ENCODE measurements at regions not wholly inside any gene's neighbourhood (a gene's known extent, or its start where the extent isn't known, plus 50 kb on each side); places are given as distances from the start of the nearest gene placed in this dataset.

DNA sequence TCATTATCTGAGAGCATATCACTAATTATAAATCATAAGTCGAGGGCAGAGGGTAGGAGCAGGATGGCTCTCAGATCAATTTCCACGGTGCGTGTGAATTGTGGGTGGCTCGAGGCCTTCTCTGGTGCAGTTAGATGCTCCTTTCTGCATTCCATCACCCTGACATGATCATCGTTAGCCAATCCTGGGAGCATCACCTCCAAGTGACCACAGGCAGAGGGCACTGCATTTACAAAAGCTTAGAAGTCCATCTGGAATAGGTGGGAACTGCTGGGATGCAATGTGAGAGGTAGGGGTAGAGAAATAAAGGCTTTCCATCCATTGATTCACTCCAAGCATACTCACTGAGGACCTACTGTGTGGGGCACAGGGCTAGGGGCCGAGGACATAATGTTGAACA, 538.2 kb upstream of the TBX3 start:
- intact Hi-C loops (cut with micrococcal nuclease) (no loop called here), in situ Hi-C loops (cut with MboI) (no loop called here)
- Histone ChIP-seq H3K9me3 (replicated peaks; ENCODE audit: control insufficient read depth, insufficient read depth, low read depth, low read length) (no peaks in the 10 kb centered on the region), H2AFZ (ENCODE audit: low read depth, low read length) (no peak overlapping the region), H3K79me2 (ENCODE audit: control insufficient read depth, insufficient read depth, low read length) (no peaks in the 10 kb centered on the region), H3K9me1 (ENCODE audit: control insufficient read depth, insufficient read depth, low read length) (no peaks in the 10 kb centered on the region), H3K4me1 (replicated peaks in 1 of 2; ENCODE audit: control insufficient read depth in 2 of 2, insufficient read depth in 2 of 2, low read length in 2 of 2) (no peaks in the 10 kb centered on the region), H3K27me3 (ENCODE audit: control insufficient read depth in 2 of 2, insufficient read depth in 2 of 2, low read length in 2 of 2) (no peaks in the 10 kb centered on the region), H4K20me1 (replicated peaks; ENCODE audit: control insufficient read depth, insufficient read depth, low read length) (no peaks in the 10 kb centered on the region; the same call in 1 of the 2 replicates), H3K9ac (ENCODE audit: insufficient read depth in 1 of 2, low read depth in 2 of 2, low read length in 2 of 2) (no peak overlapping the region), H3K4me3 (no peak overlapping the region), H3K27ac (ENCODE audit: extremely low read depth, low read depth, low read length) (no peak overlapping the region), H3K36me3 (ENCODE audit: control insufficient read depth, insufficient read depth, low read length) (no peaks in the 10 kb centered on the region), H3K4me2 (ENCODE audit: insufficient read depth, low read length) (no peak overlapping the region)
- BruUV-seq (replicated peaks), result no TSS peak
- CTCF ChIA-PET (ENCODE audit: low intra/inter-chr PET ratio), result no interaction called here
- no peak for FAIRE-seq
- WGBS (ENCODE audit: insufficient coverage, low coverage, missing lambda C conversion rate), result 0% methylated on average over 6 of the region's 6 CpGs
- ATAC-seq, result no peak
- TF ChIP-seq NCOA1 (IDR thresholded peaks at IDR 0.05; ENCODE audit: low read depth) (no peak), ZZZ3 (IDR thresholded peaks at IDR 0.05) (no peak), SP1 (CRISPR knock-in tag; IDR thresholded peaks at IDR 0.05) (no peak), AFF4 (CRISPR knock-in tag; IDR thresholded peaks at IDR 0.05) (no peak)
- no peak for DNase-seq (ENCODE audit: extremely low read depth in 1 of 4, low spot score in 3 of 4)
- POLR2A ChIA-PET, result no interaction called here

All from K562 (cell line).